ENCODE measurements at regions not wholly inside any gene's neighbourhood (a gene's known extent, or its start where the extent isn't known, plus 50 kb on each side); places are given as distances from the start of the nearest gene placed in this dataset.

GRCh38 chr12:88746386-88746785, 166.1 kb upstream of the KITLG start:
- no peaks in the 10 kb centered on the region for H3K36me3 Mint-ChIP-seq (ENCODE audit: low read depth)
- ATAC-seq (replicated peaks): no peak
- H3K27me3 Mint-ChIP-seq: no peaks in the 10 kb centered on the region
- no peak overlapping the region for H3K4me3 Mint-ChIP-seq
- no peaks in the 10 kb centered on the region for H3K4me1 Mint-ChIP-seq
- no peaks in the 10 kb centered on the region for H3K9me3 Mint-ChIP-seq
- no peak overlapping the region for H3K27ac Mint-ChIP-seq

GRCh38 chr12:88743946-88744685, 163.8 kb upstream of the KITLG start:
- ATAC-seq (replicated peaks): no peak
- Mint-ChIP-seq H3K4me3 (no peak overlapping the region), H3K27ac (no peak overlapping the region), H3K36me3 (ENCODE audit: low read depth) (no peaks in the 10 kb centered on the region), H3K27me3 (no peaks in the 10 kb centered on the region), H3K9me3 (no peaks in the 10 kb centered on the region), H3K4me1 (no peaks in the 10 kb centered on the region)

GRCh38 chr12:88737838-88738472, 157.7 kb upstream of the KITLG start:
- Mint-ChIP-seq H3K27me3 (peaks cover 3% of the 10 kb centered on the region), H3K27ac (no peak overlapping the region), H3K4me1 (no peaks in the 10 kb centered on the region), H3K9me3 (no peaks in the 10 kb centered on the region), H3K4me3 (no peak overlapping the region), H3K36me3 (ENCODE audit: low read depth) (no peaks in the 10 kb centered on the region)
- no peak for ATAC-seq (replicated peaks)

GRCh38 chr12:88736031-88736430, 155.8 kb upstream of the KITLG start:
- Mint-ChIP-seq H3K36me3 (ENCODE audit: low read depth) (no peaks in the 10 kb centered on the region), H3K27me3 (peaks cover 3% of the 10 kb centered on the region)

GRCh38 chr12:88733008-88733407, 152.7 kb upstream of the KITLG start:
- H3K36me3 Mint-ChIP-seq (ENCODE audit: low read depth): no peaks in the 10 kb centered on the region
- H3K27me3 Mint-ChIP-seq: peaks cover under 1% of the 10 kb centered on the region
- no peak overlapping the region for H3K4me3 Mint-ChIP-seq
- H3K4me1 Mint-ChIP-seq: no peaks in the 10 kb centered on the region
- no peak overlapping the region for H3K27ac Mint-ChIP-seq
- no peaks in the 10 kb centered on the region for H3K9me3 Mint-ChIP-seq
- no peak for ATAC-seq (replicated peaks)

More at GRCh38 chr12:88736031-88736430, 155.8 kb upstream of the KITLG start:
- H3K27ac Mint-ChIP-seq: no peak overlapping the region
- H3K9me3 Mint-ChIP-seq: no peaks in the 10 kb centered on the region
- no peak overlapping the region for H3K4me3 Mint-ChIP-seq
- ATAC-seq (replicated peaks): no peak
- no peaks in the 10 kb centered on the region for H3K4me1 Mint-ChIP-seq

GRCh38 chr12:88729196-88729595, 148.9 kb upstream of the KITLG start:
- ATAC-seq (replicated peaks): no peak

GRCh38 chr12:88726806-88727720, 146.8 kb upstream of the KITLG start:
- no peaks in the 10 kb centered on the region for H3K9me3 Mint-ChIP-seq
- no peak overlapping the region for H3K27ac Mint-ChIP-seq
- H3K4me3 Mint-ChIP-seq: no peak overlapping the region
- no peak for ATAC-seq (replicated peaks)
- no peaks in the 10 kb centered on the region for H3K27me3 Mint-ChIP-seq
- no peaks in the 10 kb centered on the region for H3K4me1 Mint-ChIP-seq
- no peaks in the 10 kb centered on the region for H3K36me3 Mint-ChIP-seq (ENCODE audit: low read depth)

More at GRCh38 chr12:88729196-88729595, 148.9 kb upstream of the KITLG start:
- Mint-ChIP-seq H3K27ac (no peak overlapping the region), H3K36me3 (ENCODE audit: low read depth) (no peaks in the 10 kb centered on the region), H3K4me3 (no peak overlapping the region), H3K27me3 (no peaks in the 10 kb centered on the region), H3K4me1 (no peaks in the 10 kb centered on the region), H3K9me3 (no peaks in the 10 kb centered on the region)

GRCh38 chr12:88725592-88726143, 145.4 kb upstream of the KITLG start:
- no peaks in the 10 kb centered on the region for H3K9me3 Mint-ChIP-seq
- H3K4me3 Mint-ChIP-seq: no peak overlapping the region
- no peak overlapping the region for H3K27ac Mint-ChIP-seq
- no peak for ATAC-seq (replicated peaks)
- no peaks in the 10 kb centered on the region for H3K27me3 Mint-ChIP-seq
- H3K36me3 Mint-ChIP-seq (ENCODE audit: low read depth): no peaks in the 10 kb centered on the region
- no peaks in the 10 kb centered on the region for H3K4me1 Mint-ChIP-seq

GRCh38 chr12:88723219-88723618, 142.9 kb upstream of the KITLG start:
- no peak overlapping the region for H3K27ac Mint-ChIP-seq
- H3K4me1 Mint-ChIP-seq: no peaks in the 10 kb centered on the region
- H3K4me3 Mint-ChIP-seq: no peak overlapping the region
- no peaks in the 10 kb centered on the region for H3K27me3 Mint-ChIP-seq
- no peaks in the 10 kb centered on the region for H3K36me3 Mint-ChIP-seq (ENCODE audit: low read depth)
- no peak for ATAC-seq (replicated peaks)
- no peaks in the 10 kb centered on the region for H3K9me3 Mint-ChIP-seq

- Mint-ChIP-seq H3K36me3 (ENCODE audit: low read depth) (no peaks in the 10 kb centered on the region), H3K4me1 (no peaks in the 10 kb centered on the region), H3K27ac (no peak overlapping the region), H3K27me3 (no peaks in the 10 kb centered on the region), H3K4me3 (no peak overlapping the region), H3K9me3 (no peaks in the 10 kb centered on the region)
- no peak for ATAC-seq (replicated peaks)
These were observed 140.7 kb upstream of the KITLG start for GRCh38 chr12:88720785-88721650.

GRCh38 chr12:88720231-88720630, 140.0 kb upstream of the KITLG start:
- no peak overlapping the region for H3K4me3 Mint-ChIP-seq
- no peaks in the 10 kb centered on the region for H3K36me3 Mint-ChIP-seq (ENCODE audit: low read depth)
- no peaks in the 10 kb centered on the region for H3K4me1 Mint-ChIP-seq
- no peaks in the 10 kb centered on the region for H3K27me3 Mint-ChIP-seq
- ATAC-seq (replicated peaks): no peak
- no peaks in the 10 kb centered on the region for H3K9me3 Mint-ChIP-seq
- H3K27ac Mint-ChIP-seq: no peak overlapping the region

- no peak overlapping the region for H3K4me3 Mint-ChIP-seq
- no peaks in the 10 kb centered on the region for H3K4me1 Mint-ChIP-seq
- no peaks in the 10 kb centered on the region for H3K9me3 Mint-ChIP-seq
- no peak for ATAC-seq (replicated peaks)
- no peaks in the 10 kb centered on the region for H3K36me3 Mint-ChIP-seq (ENCODE audit: low read depth)
- H3K27ac Mint-ChIP-seq: no peak overlapping the region
- H3K27me3 Mint-ChIP-seq: no peaks in the 10 kb centered on the region
These were observed 136.9 kb upstream of the KITLG start for GRCh38 chr12:88717188-88717587.

GRCh38 chr12:88716240-88716639, 136.0 kb upstream of the KITLG start:
- Mint-ChIP-seq H3K36me3 (ENCODE audit: low read depth) (no peaks in the 10 kb centered on the region), H3K9me3 (no peaks in the 10 kb centered on the region)
- ATAC-seq (replicated peaks): no peak

GRCh38 chr12:88715673-88716072, 135.4 kb upstream of the KITLG start:
- no peaks in the 10 kb centered on the region for H3K36me3 Mint-ChIP-seq (ENCODE audit: low read depth)
- H3K4me1 Mint-ChIP-seq: no peaks in the 10 kb centered on the region
- H3K9me3 Mint-ChIP-seq: no peaks in the 10 kb centered on the region
- no peaks in the 10 kb centered on the region for H3K27me3 Mint-ChIP-seq
- no peak overlapping the region for H3K4me3 Mint-ChIP-seq
- no peak overlapping the region for H3K27ac Mint-ChIP-seq
- no peak for ATAC-seq (replicated peaks)

More at GRCh38 chr12:88716240-88716639, 136.0 kb upstream of the KITLG start:
- Mint-ChIP-seq H3K27ac (no peak overlapping the region), H3K4me1 (no peaks in the 10 kb centered on the region), H3K27me3 (no peaks in the 10 kb centered on the region), H3K4me3 (no peak overlapping the region)
